Caco-2 (cell line): ENCODE measurements at regions not wholly inside any gene's neighbourhood (a gene's known extent, or its start where the extent isn't known, plus 50 kb on each side); places are given as distances from the start of the nearest gene placed in this dataset.

Source experiments
- BruUV-seq: library from RNA; stranded (reverse); fragments of 400-500 nt; replicated peaks from 2 replicates; lab custom pipeline; 2021; lab: Mats Ljungman, UMichigan
- CTCF ChIA-PET: fragments of 300-600 bp; sonication (Branson Sonifier 250); formaldehyde crosslinking; loops from one replicate; lab custom pipeline; 2022; ENCODE audit warnings: antibody characterized with exemption; lab: Charles Lee
- POLR2A ChIA-PET: fragments of 300-600 bp; sonication (Branson Sonifier 250); formaldehyde crosslinking; loops from one replicate; lab custom pipeline; 2022; ENCODE audit warnings: antibody characterized with exemption; lab: Charles Lee
- DNase-seq, 2 experiments: peaks; one replicate each; pipeline versions ENCODE4 v3.0.0 to v3.0.0-alpha.2; 2020 to 2022
- H3K27me3 ChIP-seq: replicated peaks from 2 replicates; pipeline ENCODE4 v1.6.0; 2011; ENCODE audit warnings: low read length; ENCODE audit not compliant: control insufficient read depth, insufficient read depth
- H3K36me3 ChIP-seq: 2 replicates; pipeline ENCODE4 v1.5.1; 2011; ENCODE audit warnings: low read length; ENCODE audit not compliant: control insufficient read depth, insufficient read depth
- H3K4me1 ChIP-seq: fragments of 250-450 bp; sonication (Bioruptor Pico); 2 replicates; pipeline ENCODE4 v1.5.1; 2020; ENCODE audit warnings: mild to moderate bottlenecking
- H3K4me3 ChIP-seq: 2 replicates; pipeline ENCODE4 v1.5.1; 2011; ENCODE audit warnings: low read depth, mild to moderate bottlenecking, control low read depth, low read length
- H3K9me3 ChIP-seq: fragments of 250-450 bp; sonication (Bioruptor Pico); 2 replicates; pipeline ENCODE4 v1.5.1; 2020; ENCODE audit warnings: mild to moderate bottlenecking, moderate library complexity
- H3K27ac Mint-ChIP-seq: one replicate; pipeline ENCODE4 v1.8.0; 2022; ENCODE audit warnings: mixed read lengths; ENCODE audit not compliant: unreplicated experiment
- H3K27me3 Mint-ChIP-seq: one replicate; pipeline ENCODE4 v1.8.0; 2022; ENCODE audit warnings: mixed read lengths; ENCODE audit not compliant: insufficient read depth, unreplicated experiment
- H3K36me3 Mint-ChIP-seq: one replicate; pipeline ENCODE4 v1.8.0; 2022; ENCODE audit warnings: mild to moderate bottlenecking, mixed read lengths; ENCODE audit not compliant: insufficient read depth, unreplicated experiment
- H3K4me1 Mint-ChIP-seq: one replicate; pipeline ENCODE4 v1.8.0; 2022; ENCODE audit warnings: low read depth, mixed read lengths; ENCODE audit not compliant: unreplicated experiment
- H3K4me3 Mint-ChIP-seq: one replicate; pipeline ENCODE4 v1.8.0; 2022; ENCODE audit warnings: mild to moderate bottlenecking, moderate library complexity, mixed read lengths; ENCODE audit not compliant: unreplicated experiment
- H3K9me3 Mint-ChIP-seq: one replicate; pipeline ENCODE4 v1.8.0; 2022; ENCODE audit warnings: mixed read lengths; ENCODE audit not compliant: unreplicated experiment
- intact Hi-C: fragments of 100-400 bp; cut with micrococcal nuclease; formaldehyde crosslinking; loops from one replicate; pipeline ENCODE4 v1.10.0; 2022; ENCODE audit not compliant: unreplicated experiment
- TF ChIP-seq, protein P1 (sequence below), 2 experiments: fragments of 200-600 bp in 1 of 2; IDR thresholded peaks; 1 replicate in 1 of 2; 2 replicates in 1 of 2; pipeline versions ENCODE4 v1.5.1 to v1.8.0; 2011 to 2022; ENCODE audit warnings: antibody characterized with exemption in 1 of 2, control low read depth in 1 of 2, inconsistent platforms in 1 of 2, low read depth in 1 of 2, low read length in 1 of 2, mild to moderate bottlenecking in 1 of 2, moderate library complexity in 1 of 2; ENCODE audit not compliant: insufficient read depth in 1 of 2, severe bottlenecking in 1 of 2, unreplicated experiment in 1 of 2

DNA sequence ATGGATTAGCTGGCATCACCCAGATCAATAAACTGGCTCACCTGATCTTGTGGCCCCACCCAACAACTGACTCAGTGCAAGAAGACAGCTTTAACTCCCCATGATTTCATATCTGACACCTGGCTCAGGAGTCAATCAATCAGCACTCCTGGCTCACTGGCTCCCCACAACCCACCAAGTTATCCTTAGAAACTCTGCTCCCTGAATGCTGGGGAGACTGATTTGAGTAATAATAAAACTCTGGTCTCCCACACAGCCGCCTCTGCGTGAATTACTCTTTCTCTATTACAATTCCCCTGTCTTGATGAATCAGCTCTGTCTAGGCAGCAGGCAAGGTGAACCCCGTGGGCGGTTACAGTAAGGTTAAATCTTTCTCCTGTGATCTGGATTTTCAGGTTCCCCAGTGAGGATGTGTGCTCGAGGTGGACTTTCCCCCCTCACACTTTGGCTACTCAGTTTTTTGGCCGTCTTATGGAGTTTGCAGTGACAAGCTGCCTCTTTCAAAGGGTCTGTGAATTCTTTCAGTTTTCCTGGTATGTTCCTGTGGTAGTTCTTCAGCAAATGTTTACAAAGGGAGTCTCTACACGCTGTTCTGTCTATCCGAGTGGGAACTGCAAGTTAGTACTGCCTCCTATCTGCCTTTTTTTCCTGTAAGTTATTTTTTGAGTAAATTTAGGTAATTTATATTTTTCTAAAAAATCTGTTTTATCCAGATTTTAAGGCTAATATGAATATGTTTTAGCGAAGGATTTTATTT, 500.2 kb upstream of the NUDT12 start:
- peak overlapping the region; percentile 58 for H3K4me3 Mint-ChIP-seq
- peak; percentile 70 to 71 for DNase-seq

DNA sequence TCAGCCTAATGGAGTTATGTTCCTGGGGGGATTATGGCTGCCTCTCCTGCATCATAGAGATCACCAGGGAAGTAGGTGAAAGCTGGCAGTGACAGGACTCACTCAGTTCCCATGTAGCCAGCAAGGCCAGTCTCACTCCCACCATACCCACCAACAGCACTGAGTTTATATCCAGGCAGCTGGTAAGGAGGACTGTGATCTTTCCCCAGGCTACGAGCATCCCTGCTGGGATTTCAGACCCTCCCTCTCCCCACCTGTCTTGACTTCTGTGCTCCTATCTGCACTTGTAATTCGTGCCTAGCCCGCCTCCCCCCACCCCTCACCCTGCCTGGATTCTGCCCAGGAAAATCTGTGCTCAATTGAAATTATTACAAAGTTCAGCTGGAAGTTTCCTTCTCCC, 499.1 kb upstream of the NUDT12 start:
- no TSS peak for BruUV-seq
- peak overlapping the region; percentile 77 for H3K27ac Mint-ChIP-seq
- intact Hi-C loops = no loop called here
- peaks cover 4% of the 10 kb centered on the region for H3K27me3 Mint-ChIP-seq
- H3K36me3 Mint-ChIP-seq = no peaks in the 10 kb centered on the region
- DNase-seq = no peak
- no peaks in the 10 kb centered on the region for H3K27me3 ChIP-seq
- no peak overlapping the region for H3K4me3 Mint-ChIP-seq
- no peaks in the 10 kb centered on the region for H3K36me3 ChIP-seq
- ChIA-PET POLR2A (no interaction called here), CTCF (no interaction called here)
- peaks cover 11% of the 10 kb centered on the region for H3K4me1 ChIP-seq
- TF ChIP-seq, protein P1, sequence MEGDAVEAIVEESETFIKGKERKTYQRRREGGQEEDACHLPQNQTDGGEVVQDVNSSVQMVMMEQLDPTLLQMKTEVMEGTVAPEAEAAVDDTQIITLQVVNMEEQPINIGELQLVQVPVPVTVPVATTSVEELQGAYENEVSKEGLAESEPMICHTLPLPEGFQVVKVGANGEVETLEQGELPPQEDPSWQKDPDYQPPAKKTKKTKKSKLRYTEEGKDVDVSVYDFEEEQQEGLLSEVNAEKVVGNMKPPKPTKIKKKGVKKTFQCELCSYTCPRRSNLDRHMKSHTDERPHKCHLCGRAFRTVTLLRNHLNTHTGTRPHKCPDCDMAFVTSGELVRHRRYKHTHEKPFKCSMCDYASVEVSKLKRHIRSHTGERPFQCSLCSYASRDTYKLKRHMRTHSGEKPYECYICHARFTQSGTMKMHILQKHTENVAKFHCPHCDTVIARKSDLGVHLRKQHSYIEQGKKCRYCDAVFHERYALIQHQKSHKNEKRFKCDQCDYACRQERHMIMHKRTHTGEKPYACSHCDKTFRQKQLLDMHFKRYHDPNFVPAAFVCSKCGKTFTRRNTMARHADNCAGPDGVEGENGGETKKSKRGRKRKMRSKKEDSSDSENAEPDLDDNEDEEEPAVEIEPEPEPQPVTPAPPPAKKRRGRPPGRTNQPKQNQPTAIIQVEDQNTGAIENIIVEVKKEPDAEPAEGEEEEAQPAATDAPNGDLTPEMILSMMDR (IDR thresholded peaks at IDR 0.05; ENCODE audit: insufficient read depth in 1 of 2, low read depth in 1 of 2, low read length in 1 of 2, severe bottlenecking in 1 of 2, unreplicated experiment in 1 of 2) = no peak
- H3K4me1 Mint-ChIP-seq = peaks cover 13% of the 10 kb centered on the region
- no peaks in the 10 kb centered on the region for H3K9me3 ChIP-seq
- H3K9me3 Mint-ChIP-seq = no peaks in the 10 kb centered on the region
- no peak overlapping the region for H3K4me3 ChIP-seq

More for the DNA sequence above, 500.2 kb upstream of the NUDT12 start:
- Mint-ChIP-seq H3K36me3 (no peaks in the 10 kb centered on the region), H3K27me3 (peaks cover 4% of the 10 kb centered on the region), H3K9me3 (no peaks in the 10 kb centered on the region), H3K27ac (peak overlapping the region; percentile 77), H3K4me1 (peaks cover 13% of the 10 kb centered on the region)
- no peaks in the 10 kb centered on the region for H3K27me3 ChIP-seq
- no peaks in the 10 kb centered on the region for H3K36me3 ChIP-seq
- intact Hi-C loops = loop anchor here (1.0 kb wide), 1 partner anchor 120 kb away; no protein-coding TSS in a partner anchor
- H3K4me3 ChIP-seq = no peak overlapping the region
- CTCF ChIA-PET = no interaction called here
- peaks cover 11% of the 10 kb centered on the region for H3K4me1 ChIP-seq
- TF ChIP-seq, protein P1 (IDR thresholded peaks at IDR 0.05; ENCODE audit: insufficient read depth in 1 of 2, low read depth in 1 of 2, low read length in 1 of 2, severe bottlenecking in 1 of 2, unreplicated experiment in 1 of 2) = peak in 1 of 2 experiments; percentile 26
- POLR2A ChIA-PET = no interaction called here
- H3K9me3 ChIP-seq = no peaks in the 10 kb centered on the region
- no TSS peak for BruUV-seq

DNA sequence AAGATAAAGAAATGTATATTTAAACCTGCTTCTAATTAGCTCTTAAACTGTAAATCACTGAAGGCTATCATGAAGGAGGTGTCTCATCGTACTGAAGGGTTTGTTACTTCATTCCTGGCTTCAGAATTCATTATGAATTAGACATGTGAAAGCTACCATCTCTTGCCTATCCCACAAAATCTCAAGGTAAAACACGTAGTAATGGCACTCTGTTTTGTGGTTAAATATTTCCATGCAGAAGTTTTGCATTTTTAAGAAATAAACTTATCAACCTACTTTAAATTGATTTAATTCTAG, 490.7 kb upstream of the NUDT12 start:
- ChIA-PET POLR2A (no interaction called here), CTCF (no interaction called here)
- Mint-ChIP-seq H3K27me3 (peaks cover 4% of the 10 kb centered on the region), H3K4me1 (no peaks in the 10 kb centered on the region), H3K9me3 (no peaks in the 10 kb centered on the region), H3K27ac (no peak overlapping the region), H3K4me3 (no peak overlapping the region), H3K36me3 (no peaks in the 10 kb centered on the region)
- H3K9me3 ChIP-seq = no peaks in the 10 kb centered on the region
- no peaks in the 10 kb centered on the region; the same call in 1 of the 2 replicates for H3K27me3 ChIP-seq
- H3K4me1 ChIP-seq = no peaks in the 10 kb centered on the region
- DNase-seq = no peak
- TF ChIP-seq, protein P1 (IDR thresholded peaks at IDR 0.05; ENCODE audit: insufficient read depth in 1 of 2, low read depth in 1 of 2, low read length in 1 of 2, severe bottlenecking in 1 of 2, unreplicated experiment in 1 of 2) = no peak
- H3K36me3 ChIP-seq = no peaks in the 10 kb centered on the region
- BruUV-seq = no TSS peak
- intact Hi-C loops = no loop called here
- H3K4me3 ChIP-seq = no peak overlapping the region
